Kidney epithelial cell (primary cell): ENCODE measurements at regions not wholly inside any gene's neighbourhood (a gene's known extent, or its start where the extent isn't known, plus 50 kb on each side); places are given as distances from the start of the nearest gene placed in this dataset.

Experiments used
- DNase-seq: peaks from one replicate; pipeline ENCODE4 v3.0.0-alpha.2; 2010; ENCODE audit warnings: low read depth
- H3K27me3 ChIP-seq: 2 replicates; pipeline ENCODE4 v1.6.0; 2011; ENCODE audit warnings: low read length; ENCODE audit not compliant: control insufficient read depth, insufficient read depth
- H3K36me3 ChIP-seq: 2 replicates; pipeline ENCODE4 v1.5.1; 2011; ENCODE audit warnings: low read length; ENCODE audit not compliant: control insufficient read depth, insufficient read depth
- H3K4me3 ChIP-seq: 2 replicates; pipeline ENCODE4 v1.5.1; 2011; ENCODE audit warnings: low read depth, mild to moderate bottlenecking, control low read depth, low read length
- CTCF ChIP-seq: IDR thresholded peaks from 2 replicates; pipeline ENCODE4 v1.5.1; 2011; ENCODE audit warnings: mild to moderate bottlenecking, moderate library complexity, low read length, control low read depth, inconsistent platforms; ENCODE audit not compliant: insufficient read depth, poor library complexity, severe bottlenecking

GRCh38 chr12:107547389-107547788 lies 138.2 kb upstream of the PWP1 start:
- Histone ChIP-seq H3K27me3 (no peaks in the 10 kb centered on the region), H3K4me3 (no peak overlapping the region), H3K36me3 (no peaks in the 10 kb centered on the region)
- no peak for DNase-seq
- TF ChIP-seq CTCF: no peak

- Histone ChIP-seq H3K36me3 (no peaks in the 10 kb centered on the region), H3K4me3 (no peak overlapping the region), H3K27me3 (no peaks in the 10 kb centered on the region)
- no peak for DNase-seq
- no peak for TF ChIP-seq CTCF
Observed at GRCh38 chr12:107549651-107550480, 135.7 kb upstream of the PWP1 start.

GRCh38 chr12:107551434-107551833 lies 134.2 kb upstream of the PWP1 start:
- Histone ChIP-seq H3K27me3 (no peaks in the 10 kb centered on the region), H3K36me3 (no peaks in the 10 kb centered on the region), H3K4me3 (no peak overlapping the region)
- no peak for DNase-seq
- TF ChIP-seq CTCF: no peak

- TF ChIP-seq CTCF: no peak
- no peaks in the 10 kb centered on the region for H3K27me3 ChIP-seq
- H3K36me3 ChIP-seq: no peaks in the 10 kb centered on the region
Observed at GRCh38 chr12:107552263-107552662, 133.3 kb upstream of the PWP1 start.

GRCh38 chr12:107553211-107553765 lies 132.3 kb upstream of the PWP1 start:
- no peaks in the 10 kb centered on the region for H3K27me3 ChIP-seq
- no peak overlapping the region for H3K4me3 ChIP-seq
- no peaks in the 10 kb centered on the region for H3K36me3 ChIP-seq
- DNase-seq: no peak
- no peak for TF ChIP-seq CTCF

More at GRCh38 chr12:107552263-107552662, 133.3 kb upstream of the PWP1 start:
- DNase-seq: no peak
- no peak overlapping the region for H3K4me3 ChIP-seq
